Hippocampal formation (tissue), 2 donors: ENCODE measurements at regions not wholly inside any gene's neighbourhood (a gene's known extent, or its start where the extent isn't known, plus 50 kb on each side); places are given as distances from the start of the nearest gene placed in this dataset.
"Not testable (repeated sequence)": the region's sequence is repeated elsewhere in the genome, so short reads cannot be mapped to it uniquely, and the experiment has no call there.

Experiments
- DNase-seq, 2 donors: peaks; one replicate each; lab custom pipeline; 2025; lab: John Stamatoyannopoulos, UW

DNA sequence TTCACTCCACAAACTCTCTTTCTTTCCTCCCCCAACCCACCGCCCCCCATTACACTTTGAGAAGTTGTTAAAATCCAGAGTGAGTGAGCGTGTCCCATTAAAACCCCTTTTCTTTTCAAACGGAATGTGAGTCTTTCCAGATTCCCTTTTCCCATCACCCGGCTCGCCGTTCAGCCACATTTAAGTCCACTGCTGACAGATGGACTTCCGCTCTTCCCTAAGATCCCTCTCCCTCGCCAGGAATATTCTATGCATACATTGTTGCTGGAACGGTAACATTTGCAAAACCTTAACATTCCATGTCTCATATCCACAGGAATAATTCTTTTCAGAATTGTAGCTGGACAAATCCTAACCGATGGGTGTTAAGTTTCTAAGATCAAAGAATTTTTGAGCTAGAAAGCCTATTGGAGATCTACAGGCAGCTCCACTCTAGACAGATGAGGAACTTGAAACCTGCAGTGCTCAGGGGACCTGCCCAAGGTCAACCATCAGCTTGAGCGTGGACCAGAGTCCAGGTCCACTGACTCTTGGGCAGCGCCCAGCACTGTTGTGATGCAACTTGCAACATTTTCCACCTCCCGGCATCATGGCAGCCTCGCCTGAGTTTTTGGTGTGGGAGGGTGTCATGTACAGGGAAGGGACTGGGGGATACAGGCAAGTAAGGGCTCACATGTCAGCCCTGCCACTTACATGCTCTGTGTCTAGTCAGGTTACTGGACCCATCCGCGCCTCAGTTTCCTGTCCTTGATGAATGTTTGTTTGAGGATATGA is 500.1 kb downstream of the CCDC171 start:
- no peak for DNase-seq

DNA sequence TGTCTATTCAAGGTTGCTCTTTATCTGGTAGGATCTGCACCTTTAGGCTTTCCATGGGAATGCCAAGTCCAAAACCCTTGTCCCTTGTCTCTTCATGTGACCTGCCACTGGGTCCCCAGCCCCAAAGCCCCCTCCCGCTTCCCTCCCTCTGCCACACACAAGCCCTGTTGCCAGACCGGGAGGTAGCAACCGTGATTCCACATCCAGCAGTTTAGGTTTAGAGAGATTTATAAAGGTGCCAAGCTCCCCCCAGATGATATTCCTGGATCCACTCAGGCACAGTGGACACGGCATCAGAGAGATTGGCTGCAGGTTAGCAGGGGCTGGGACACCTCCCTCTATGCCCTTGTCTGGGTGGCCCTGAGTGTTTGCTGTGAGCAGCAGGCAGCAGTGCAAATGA is 504.7 kb downstream of the CCDC171 start:
- no peak for DNase-seq

GRCh38 chr9:16058131-16058549 is 505.3 kb downstream of the CCDC171 start:
- no peak for DNase-seq

GRCh38 chr9:16060436-16061129 is 507.7 kb downstream of the CCDC171 start:
- no peak for DNase-seq

- DNase-seq = no peak
Measured at GRCh38 chr9:16062542-16063240, 509.8 kb downstream of the CCDC171 start.

- no peak for DNase-seq
Measured at GRCh38 chr9:16063241-16063591, 510.4 kb downstream of the CCDC171 start.

- DNase-seq = no peak
Measured at GRCh38 chr9:16064771-16065170, 511.9 kb downstream of the CCDC171 start.

GRCh38 chr9:16066201-16066600 is 513.4 kb downstream of the CCDC171 start:
- DNase-seq = not testable (repeated sequence)

- DNase-seq = no peak
Measured at GRCh38 chr9:16068476-16068875, 515.6 kb downstream of the CCDC171 start.

GRCh38 chr9:16069249-16069648 is 516.4 kb downstream of the CCDC171 start:
- DNase-seq = no peak

DNA sequence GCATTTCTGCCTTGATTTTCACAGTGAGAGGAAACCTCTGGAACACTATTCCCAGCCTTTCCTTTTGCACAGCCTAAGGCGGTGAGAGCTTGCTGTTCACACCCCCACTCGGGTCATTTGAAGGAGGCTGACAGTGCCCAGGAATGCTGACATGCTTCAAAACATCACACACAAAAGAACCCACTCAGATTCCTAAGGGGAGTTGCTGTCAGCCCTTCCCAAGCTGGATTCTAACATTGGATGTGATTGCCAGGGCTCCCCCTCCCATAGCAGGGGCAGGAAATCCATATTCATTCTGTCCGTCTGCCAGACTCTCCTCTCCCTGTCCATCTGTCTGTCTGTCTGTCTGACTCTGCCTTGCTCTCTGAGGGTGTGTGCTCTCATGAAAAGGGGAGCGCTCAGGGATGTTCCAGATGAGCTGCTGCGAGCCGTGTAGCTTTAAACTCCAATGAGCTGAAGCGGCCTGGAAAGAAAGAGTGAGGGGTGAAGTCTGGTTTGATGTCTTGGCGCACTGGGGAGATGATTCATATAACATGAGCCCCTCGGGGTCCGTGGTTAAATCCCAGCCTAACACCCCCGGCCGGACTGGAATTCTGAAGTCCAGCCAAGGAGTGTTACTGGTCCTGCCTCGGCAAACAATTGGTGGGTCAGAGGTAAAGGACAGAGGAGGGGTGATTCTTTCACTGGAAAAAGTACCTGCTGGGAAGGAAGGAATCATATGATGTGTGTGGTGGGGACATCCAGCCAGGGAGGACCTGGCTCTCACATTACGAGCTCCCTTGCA is 517.0 kb downstream of the CCDC171 start:
- DNase-seq = no peak

DNA sequence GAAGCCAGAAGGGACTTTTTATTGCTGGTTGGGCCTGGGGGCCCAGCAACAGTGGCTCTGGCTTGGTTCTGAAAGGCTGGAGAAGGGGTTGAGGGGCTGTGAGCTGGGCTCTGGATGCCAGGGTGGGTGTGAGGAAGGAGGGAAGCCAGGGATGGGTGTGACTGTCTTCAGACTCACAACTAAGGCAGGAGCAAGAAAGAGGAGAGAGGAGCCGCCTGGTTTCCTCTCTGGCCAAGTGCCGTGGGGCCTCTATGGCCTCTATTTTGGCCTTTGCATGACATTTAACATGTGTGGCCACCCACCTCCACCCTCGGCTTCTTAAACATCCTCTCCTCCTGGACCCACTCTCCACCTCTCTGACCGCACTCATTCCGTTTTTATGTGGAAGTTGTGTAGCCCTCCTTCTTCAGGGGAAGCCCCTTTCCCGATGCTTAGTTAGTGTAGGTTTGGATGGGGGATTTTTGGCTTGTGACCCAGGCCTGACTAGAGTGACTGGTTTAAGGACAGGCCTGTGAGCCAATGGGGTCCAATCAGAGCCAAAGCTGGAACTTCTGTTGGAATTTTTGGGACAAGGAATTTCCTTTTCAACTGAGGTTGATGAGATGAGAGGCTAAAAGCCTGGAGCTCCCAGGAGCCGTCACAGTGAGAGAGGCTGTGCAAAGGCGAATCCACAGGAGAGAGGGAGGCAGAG is 517.8 kb downstream of the CCDC171 start:
- DNase-seq = no peak

DNA sequence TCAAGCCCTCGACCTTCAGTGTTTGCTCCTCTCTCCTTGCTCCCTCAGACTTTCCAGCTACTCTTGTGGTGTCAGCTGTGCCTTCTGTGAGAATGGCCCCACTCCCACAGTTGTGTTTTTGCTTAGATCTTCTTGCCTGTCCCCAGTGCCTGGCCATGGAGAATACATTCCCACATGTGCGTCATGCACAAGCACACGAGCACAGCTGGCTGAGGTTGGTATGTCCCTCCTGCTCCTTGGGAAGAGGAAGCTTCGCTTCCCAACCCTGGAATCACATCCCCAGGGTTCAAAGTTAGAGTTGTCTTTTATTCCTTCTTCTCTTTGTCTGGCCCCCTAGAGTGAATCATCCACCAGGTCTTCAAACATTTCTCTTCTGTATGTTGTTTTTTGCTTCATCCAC is 518.6 kb downstream of the CCDC171 start:
- DNase-seq = no peak

GRCh38 chr9:16074963-16075362 is 522.1 kb downstream of the CCDC171 start:
- DNase-seq = no peak

DNA sequence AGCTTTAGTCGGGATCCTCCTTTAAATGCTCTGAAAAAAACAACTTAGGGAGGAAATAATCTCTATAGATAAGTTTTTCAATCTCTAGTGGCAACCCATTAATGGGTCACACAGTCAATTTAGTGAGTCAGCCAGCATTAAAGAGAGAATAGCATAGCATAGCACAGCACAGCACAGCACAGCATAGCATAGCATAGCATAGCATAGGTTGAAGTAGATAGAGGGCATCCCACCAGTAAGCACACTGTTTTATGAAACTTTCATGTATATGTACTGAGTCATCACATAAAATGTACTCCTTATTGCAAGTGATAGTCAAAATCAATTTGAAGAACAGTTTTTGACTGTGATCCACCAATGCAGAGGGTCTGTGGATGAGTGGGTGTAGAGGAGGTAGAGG is 522.9 kb downstream of the CCDC171 start:
- DNase-seq = no peak

DNA sequence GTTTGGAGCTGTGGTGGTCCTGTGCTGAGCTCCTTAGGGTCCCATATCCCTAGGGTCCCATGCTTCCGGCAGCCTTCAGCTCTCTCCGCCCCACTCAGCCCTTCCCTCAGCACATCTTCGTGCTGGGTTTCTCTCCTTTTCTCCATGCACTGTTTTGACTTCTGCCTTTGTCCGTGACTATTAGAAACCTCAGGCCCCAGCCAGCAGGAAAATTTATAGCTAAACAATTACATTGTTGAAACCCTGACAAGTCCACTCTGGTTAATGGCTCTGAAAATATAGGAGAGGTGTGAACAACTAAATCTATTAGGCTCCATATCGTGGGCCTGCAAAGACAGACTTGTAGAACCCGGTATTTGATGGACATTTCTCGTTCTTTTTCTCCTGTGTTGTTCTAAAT is 523.7 kb downstream of the CCDC171 start:
- no peak for DNase-seq

DNA sequence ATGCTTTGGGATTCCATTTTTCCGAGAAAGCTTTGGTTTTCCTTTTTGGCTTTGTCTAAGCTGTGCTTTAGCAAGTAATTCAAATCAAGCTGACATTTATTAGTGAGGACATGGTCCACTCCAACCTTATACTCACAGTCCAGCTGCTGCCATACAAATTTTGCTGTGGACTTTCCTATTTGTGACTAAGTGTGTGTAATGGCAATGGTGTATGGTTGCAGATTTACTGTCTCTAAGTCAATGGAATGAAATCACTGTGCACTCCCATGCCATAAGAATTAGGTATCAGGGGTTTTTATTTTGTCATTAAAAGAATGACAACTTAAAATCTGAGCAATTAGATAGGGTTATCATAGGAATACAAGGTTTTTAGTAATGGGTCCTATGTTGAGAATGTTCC is 530.0 kb downstream of the CCDC171 start:
- no peak for DNase-seq

DNA sequence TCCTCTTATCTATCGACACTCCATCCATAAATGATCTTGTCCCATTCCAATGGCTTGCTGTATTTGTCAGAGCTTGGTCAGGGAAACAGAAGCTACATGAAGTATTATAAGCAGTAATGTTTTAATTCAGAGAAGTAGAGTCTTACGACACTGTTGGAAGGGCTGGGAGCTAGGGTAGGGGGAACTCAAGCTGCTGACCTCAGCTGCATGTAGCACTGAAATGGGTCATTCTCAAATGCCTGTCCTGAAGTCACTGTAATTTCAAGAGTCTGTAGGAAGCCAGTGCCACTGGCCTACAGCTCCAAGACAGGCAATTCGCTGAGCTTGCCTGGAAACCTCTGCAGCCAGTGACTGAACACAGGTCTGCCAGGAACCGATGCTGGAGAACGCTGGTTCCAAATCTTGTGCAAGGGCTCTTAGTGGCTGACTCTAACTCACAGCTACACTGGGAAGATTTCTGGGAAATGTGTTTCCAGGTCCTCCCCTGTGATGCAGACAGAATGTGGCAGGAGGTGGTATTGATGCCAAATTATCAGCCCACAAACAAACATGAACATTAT is 532.4 kb downstream of the CCDC171 start:
- no peak for DNase-seq

- no peak for DNase-seq
Measured at GRCh38 chr9:16090907-16091629, 538.2 kb downstream of the CCDC171 start.
